Medulla oblongata (tissue), 1 donor: ENCODE measurements at regions not wholly inside any gene's neighbourhood (a gene's known extent, or its start where the extent isn't known, plus 50 kb on each side); places are given as distances from the start of the nearest gene placed in this dataset.
"Not testable (repeated sequence)": the region's sequence is repeated elsewhere in the genome, so short reads cannot be mapped to it uniquely, and the experiment has no call there.

Experiments
- DNase-seq: peaks from one replicate; pipeline ENCODE4 v3.0.0-alpha.2; 2015; ENCODE audit errors: extremely low spot score

DNA sequence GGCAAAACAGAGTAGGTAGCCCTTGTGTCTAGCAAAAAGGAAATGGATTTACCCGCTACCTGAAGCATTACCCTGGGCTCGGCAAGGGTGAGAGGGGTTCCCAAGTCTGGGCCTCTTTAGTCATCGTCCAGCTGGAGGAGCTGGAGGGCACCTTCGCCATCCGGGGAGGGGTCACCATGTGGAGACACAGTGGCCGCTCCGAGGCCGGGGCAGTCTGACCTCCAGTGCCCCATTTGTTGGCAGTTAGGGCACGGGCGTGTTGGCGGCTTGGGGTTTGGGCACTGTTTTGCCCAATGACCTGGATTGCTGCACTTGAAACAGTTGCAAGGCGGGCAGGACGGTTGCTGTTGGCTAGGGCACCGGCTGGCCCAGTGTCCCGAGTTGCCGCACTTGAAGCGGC, 581.8 kb downstream of the SUCLG1 start:
- DNase-seq = not testable (repeated sequence)

DNA sequence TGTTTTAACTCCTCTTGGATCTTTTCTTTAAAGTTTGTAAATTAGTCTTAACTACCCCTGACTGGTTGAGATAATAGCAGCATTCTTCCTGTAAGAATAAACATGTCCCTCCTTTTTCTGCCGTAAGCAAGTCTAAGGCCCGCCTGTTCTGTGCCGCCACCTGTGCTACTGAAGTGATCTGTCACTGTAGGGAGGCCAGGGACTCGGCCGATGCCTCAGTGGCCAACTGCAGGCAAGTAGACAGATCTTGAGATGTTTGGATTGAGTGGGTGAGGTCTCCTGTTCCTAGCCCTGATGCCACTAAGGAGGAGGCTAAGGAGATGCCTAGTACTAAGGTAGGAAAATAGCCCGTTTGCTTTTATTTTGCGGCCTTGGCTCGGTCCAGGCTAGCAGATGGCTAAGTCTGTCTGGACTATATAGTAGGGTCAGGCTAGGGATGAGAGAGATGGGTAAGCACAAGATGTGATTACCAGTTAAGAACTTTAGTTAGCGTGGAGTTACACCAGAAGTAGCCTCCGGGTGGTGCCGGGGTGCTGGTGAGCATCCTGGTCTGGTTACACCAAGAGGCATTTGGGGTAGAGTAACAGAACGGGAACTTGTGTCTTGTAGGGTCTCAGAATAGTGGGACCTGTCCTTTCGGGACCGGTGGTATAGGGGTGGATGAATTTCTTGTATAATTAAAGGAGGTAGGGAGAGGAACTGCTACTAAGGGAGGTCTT, 584.2 kb downstream of the SUCLG1 start:
- DNase-seq = no peak

DNA sequence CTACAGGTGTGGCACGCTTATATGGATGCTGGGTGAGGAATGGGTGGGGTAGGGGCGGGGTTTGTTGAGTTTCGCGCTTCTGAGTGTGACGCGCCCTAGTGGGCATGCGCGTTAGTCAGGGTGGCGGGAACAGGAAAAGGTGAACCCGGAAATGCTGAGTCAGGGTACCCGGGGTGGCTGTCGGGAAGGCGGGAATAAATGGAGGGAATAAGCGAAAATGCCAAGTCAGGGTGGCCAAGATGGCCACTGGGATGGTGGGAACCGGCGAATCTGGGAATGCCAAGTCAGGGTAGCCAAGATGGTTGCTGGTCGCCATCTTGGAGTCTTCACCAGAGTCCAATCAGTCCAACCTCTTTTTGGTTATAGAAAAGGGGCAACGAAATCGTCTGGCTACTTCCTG, 585.0 kb downstream of the SUCLG1 start:
- no peak for DNase-seq

DNA sequence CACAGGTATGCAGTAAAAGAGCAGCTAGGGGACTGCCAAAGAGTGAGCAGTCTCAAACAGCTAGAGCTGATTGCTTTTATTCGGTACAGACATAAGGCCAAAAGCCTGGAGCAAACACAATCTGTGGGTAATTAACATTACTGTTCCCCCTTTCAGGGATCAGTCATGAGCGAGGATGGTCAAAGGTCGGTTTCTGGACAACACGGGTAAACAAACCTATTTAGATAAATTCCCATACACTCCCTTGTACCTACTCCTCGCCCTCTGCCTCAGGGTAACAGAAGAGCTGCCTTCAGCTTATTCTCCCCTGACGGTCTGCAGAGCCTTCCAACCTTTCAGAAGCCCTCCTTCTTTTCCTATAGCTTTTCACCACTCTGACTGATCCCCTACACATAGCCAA, 586.0 kb downstream of the SUCLG1 start:
- DNase-seq = no peak

DNA sequence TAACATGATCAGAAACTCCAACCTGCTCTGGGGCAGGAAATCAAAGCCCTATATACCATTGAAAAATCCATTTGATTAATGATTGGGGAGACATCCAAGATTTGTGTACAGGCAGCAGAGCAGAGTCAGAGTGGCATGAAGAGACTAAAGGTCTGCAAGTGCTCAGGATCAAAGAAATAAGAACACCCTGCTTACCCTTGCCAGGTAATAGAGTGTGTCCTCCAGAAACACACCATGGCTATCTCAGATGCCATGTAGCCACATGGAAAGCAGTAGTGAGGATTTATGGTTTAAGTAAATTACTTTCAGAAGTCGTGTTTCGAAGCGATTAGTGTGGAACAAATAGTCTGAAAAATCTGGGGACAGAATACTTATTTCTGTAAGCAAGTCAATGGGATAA, 592.9 kb downstream of the SUCLG1 start:
- DNase-seq = no peak

DNA sequence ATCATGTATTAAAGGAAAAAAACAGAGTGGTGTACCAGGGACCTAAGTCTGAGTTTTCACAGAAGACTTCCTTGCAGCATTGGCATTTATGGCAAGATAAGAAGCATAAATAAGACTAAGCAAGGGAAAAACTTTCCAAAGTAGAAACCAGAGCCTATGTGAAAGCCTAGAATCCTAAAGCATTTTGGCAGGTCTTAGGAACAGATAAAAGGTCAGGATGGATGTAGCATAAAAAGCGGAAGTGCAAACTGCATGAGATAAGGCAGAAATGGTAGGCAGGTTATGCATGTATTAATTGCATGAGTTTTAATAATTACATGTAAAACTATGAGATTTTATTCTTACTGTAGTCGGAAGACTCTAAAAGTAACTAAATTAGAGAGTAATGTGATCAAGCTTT, 596.5 kb downstream of the SUCLG1 start:
- no peak for DNase-seq

DNA sequence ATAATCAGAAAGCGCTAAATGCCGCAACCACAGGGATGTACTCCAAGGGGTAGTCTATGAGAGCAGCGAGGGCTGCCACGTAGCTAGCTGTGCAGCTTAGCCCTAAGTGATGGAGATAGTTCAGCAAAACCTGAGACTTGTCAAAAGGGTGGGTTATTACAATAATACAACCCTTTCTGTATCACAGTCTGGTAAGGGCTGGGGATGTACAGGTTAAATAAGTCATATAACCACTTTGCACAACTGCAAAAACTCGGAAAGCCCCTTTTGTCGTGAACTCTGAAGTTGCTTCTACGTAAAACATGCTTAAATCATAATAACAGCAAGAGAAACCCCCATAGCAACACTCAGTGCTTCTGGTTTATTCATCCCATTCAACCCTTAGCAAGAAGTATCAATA, 598.8 kb downstream of the SUCLG1 start:
- DNase-seq = no peak

DNA sequence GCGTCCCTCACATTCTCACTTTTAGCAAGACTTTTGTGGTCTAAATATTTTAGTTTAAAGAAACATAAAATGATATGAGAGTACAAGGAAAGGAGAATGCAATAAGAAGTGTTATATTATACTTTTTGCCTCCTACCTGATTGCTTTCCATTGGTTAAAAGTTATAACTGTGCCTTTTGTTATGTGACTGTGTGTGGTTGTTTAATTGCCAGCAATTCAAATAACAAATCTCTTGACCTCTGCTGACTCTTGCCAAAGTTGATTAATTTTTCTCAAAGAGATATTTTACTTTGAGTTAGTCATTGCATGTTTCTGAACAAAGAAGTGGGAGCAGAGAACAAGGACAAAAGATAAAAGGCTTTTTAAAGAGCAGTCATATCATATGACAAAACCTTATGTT, 599.5 kb downstream of the SUCLG1 start:
- DNase-seq = no peak

DNA sequence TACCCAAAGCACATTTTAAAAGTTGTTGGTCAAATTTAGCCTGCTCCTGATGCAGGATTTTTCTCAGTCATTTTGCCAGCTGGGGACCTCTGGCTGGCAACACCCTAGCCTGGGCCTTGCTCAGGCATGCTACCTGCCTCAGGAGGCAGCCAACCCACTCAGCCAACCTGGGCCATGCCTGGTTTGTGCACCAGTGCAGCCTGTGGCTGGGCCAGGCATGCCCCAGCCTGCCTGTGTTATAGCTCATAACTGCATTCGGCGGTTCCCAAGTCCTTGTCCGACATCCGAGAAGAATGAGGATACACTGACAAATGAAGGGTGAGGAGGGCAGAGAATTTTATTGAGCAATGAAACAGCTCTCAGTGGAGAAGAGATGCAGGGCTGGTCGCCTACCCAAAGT, 608.0 kb downstream of the SUCLG1 start:
- DNase-seq = no peak

DNA sequence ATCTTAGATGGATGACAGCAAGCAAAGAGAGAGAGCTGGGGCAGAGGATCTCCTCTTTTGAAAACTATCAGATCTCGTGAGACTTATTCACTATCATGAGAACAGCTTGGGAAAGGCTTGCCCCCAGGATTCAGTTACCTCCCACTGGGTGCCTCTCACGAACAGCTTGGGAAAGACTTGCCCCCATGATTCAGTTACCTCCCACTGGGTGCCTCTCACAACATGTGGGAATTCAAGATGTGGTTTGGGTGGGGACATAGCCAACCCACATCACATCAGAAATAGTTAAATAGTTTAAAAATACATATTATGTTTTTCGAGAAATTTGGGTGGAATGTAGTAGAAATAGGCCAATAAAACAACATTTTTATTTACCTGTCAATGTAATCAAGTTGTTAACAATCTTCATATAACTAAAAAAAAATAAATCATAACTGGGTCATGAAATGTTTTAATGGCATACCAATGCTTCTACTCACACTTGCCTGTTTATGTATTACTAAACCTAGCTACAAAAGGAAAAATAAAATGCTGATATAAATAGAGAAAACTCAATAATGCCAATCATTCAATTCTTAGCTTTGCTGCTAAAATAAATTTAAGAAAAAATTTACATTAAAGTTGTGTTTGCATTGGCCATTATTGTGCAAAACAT, 608.9 kb downstream of the SUCLG1 start:
- DNase-seq = no peak

DNA sequence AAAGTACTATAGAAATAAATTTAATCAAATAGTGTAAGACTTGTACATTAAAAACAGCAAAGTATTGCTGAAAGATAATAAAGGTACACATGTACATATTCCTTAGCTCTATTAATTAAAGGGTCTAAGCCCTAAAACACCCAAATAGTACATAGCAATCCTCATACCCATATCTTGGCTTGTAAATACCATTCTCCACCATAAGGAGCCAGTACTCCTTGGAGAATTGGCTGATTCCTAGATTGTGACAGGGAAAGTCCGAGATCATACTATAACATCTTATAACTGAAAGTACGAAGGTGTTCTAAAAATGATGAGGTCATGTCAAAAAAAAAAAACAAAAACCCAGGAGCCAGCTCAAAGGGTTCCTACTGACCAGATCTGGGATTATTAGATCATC, 614.6 kb downstream of the SUCLG1 start:
- no peak for DNase-seq

DNA sequence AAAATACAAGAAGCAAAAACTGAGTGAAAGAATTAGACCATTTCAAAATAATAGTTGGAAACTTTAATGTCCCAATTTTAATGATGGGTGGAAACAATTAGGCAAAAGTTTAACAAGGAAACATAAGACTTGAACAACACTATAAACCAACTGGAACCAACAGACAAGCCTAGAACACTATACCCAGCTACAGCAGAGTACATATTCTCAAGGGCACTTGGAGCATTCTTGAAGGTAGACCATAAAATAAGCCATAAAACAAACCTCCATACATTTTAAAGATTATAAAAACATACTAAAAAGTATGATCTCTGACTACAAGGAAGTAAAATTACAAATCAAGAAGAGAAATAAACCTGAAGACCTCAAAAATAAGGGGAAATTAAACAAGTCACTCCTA, 616.7 kb downstream of the SUCLG1 start:
- no peak for DNase-seq

DNA sequence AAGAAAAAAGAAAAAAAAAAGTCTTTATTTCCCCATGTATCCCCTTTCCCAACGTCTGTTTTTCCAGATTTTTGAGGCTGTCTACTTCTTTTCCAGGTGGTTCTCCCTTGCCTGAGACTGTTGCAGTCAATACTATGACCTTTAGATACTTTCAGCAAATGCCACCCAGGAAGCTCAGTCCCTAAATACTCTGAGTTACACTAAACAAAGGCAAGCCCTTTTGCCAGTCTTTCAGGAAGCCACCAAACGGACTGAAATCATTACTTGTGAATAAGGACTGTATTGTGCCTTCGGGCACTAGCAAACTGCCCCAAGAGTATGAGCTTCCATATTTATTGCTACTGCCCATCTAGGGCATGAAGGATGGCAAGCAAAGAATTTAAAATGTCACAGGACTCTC, 621.3 kb downstream of the SUCLG1 start:
- no peak for DNase-seq

DNA sequence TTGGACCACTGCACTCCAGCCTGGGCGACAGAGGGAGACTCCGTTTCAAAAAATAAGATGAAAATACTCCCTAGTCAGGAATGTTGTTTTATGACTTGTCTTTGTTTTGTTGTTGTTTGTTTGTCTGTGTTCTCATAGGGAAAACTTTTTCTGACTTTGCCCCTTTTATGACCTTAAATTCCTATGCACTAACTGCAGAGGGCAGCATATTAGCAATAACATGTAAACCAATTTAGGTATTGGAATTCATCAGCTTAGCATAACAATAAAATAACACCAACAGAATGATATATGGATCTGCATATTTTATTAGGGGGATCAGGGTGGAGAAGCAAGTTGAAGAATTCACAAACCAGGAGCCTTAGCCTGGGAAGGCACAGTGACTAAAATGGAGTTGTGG, 631.5 kb downstream of the SUCLG1 start:
- no peak for DNase-seq

DNA sequence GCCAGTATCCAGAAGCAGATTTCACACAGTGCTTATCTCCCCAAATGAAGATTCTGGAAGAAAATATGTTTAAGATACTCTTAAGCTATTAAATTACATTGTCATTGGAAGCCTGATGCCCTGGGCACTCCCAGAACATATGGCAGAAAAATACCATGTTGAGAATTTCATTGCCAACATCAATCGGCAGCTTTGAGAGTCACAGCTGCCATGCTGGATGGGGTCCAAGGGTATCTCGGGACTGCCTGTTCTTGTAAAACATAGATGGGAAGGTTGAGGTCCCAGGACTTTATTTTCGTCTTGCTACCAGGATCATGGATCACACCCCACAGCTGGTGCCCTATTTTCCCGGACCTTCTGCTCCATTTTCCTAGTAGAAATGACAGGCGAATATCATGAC, 632.5 kb downstream of the SUCLG1 start:
- DNase-seq = no peak

DNA sequence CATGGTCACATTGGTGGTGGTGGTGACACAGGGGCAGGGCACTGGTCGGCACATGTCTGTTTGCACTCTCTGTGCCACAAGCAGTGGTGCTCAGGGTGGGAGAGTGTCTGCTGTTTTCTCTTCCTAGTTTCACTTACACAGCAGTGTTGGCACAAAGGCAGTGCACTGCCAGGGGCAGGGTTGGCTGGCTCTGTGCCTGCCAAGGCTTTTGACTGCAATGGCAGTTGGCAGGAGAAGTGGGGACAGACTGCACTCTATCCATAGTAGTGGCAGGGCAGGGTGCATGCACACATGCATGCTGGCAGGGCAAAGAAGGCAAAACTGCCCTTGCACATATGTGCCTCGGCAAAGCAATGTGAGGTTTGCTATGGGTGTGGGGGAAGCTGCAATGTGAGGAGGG, 635.9 kb downstream of the SUCLG1 start:
- no peak for DNase-seq

DNA sequence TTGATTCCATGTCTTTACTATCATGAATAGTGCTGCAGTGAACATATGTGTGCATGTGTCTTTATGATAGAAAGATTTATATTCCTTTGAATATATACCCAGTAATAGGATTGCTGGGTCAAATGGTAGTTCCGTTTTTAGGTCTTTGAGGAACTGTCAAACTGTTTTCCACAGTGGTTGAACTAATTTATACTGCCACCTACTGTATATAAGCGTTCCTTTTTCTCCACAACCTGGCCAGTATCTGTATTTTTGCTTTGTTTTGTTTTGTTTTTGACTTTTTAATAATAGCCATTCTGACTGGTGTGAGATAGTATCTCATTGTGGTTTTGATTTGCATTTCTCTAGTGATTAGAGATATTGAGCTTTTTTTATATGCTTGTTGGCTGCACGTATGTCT, 641.6 kb downstream of the SUCLG1 start:
- no peak for DNase-seq

DNA sequence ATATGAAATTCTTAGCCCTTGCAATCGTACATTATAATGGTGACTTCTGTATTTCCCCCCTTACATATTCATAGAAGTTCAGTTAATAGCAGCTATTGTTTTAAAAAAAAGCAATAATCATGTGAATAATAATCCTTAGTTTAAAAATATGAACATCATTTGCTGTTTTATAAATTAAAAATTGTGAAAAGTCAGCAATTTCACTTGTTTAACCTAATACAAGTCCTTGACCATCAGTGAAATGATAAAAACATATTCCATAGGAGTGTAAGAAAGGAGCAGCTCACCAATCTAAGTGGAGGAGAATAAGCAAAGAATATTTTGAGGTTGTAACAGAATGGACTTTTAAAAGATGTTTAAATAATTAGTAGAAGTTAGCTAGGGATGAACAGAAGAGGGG, 650.2 kb downstream of the SUCLG1 start:
- no peak for DNase-seq

DNA sequence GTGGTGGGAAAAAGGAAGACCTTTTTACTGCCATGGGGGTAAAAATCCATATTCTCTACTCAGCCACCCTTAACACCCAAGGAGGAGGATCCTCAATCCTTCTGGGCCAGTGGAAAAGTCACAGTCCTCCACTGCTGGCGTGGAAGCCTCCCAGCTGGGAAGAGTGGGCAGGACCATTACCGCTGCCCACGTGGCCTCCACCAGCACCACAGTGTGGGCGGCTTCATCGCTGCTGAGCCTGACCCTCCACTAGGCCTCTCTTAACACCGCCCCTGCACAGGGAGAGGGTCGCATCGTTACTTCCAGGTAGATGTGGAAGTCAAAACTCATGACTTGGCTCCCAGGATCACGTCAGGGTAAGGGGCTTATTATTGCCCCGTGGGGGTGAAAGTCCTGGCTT, 656.5 kb downstream of the SUCLG1 start:
- DNase-seq = no peak

DNA sequence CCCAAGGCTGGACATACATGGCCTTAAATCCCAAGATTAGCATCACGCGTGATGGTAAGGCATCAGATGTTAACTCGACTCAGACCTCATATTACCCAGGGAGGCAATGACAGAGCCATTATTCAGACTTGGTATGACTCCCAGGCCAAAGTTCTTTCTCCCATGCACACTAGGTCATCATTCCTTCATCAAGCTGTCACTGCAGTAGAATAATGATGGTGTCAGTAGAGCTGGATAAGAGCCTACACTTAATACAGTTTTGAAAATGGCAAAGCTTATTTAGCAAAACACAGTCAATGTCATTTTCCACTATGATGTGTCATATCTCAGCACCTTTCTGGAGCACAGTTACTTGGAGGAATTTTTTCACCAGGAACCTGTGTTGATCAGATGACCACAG, 663.3 kb downstream of the SUCLG1 start:
- no peak for DNase-seq

DNA sequence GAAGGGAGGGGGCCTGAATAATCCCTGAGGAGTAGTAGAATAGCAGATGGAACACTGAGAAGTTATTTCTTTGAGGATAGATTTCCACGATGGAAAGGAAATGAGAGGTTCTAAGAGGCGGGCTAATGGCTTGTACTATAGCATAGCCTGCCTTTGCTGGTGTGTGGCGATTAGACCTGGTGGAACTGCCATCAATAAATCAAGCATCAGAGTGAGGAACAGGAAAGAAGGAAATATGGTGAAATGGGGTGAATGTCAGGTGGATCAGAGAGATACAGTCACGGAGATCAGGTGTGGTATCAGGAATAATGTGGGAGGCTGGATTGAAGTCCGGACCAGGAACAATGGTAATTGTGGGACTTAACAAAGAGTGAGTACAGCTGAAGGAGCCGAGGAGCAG, 668.6 kb downstream of the SUCLG1 start:
- not testable (repeated sequence) for DNase-seq

DNA sequence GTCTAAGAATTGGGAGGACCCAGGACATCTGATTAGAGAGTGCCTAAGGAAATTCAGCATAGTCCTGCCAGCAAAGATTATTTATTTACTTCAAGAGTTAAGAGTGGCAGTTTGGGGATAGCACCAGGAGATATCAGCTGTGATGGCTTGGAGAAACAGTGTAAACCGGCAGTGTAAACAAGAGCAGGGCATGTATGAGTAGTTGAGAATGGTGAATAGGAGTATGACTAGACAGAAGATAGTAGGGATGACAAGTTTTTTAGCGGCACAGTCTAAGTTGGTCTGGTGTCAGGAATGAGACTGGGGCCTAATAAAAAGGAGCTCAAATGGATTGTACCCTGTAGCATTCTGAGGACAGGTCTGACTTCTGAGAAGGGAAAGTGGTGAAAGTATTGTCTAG, 669.4 kb downstream of the SUCLG1 start:
- DNase-seq = not testable (repeated sequence)

DNA sequence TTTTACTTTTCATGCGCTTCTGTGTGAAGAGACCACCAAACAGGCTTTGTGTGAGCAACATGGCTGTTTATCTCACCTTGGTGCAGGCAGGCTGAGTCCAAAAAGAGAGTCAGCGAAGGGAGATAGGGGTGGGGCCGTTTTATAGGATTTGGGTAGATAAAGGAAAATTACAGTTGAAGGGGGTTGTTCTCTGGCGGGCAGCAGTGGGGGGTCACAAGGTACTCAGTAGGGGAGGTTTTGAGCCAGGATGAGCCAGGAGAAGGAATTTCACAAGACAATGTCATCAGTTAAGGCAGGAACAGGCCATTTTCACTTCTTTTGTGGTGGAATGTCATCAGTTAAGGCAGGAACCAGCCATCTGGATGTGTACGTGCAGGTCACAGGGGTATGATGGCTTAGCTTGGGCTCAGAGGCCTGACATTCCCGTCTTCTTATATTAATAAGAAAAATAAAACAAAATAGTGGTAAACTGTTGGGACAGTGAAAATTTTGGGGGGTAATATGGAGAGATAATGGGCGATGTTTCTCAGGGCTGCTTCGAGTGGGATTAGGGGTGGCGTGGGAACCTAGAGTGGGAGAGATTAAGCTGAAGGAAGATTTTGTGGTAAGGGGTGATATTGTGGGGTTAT, 670.0 kb downstream of the SUCLG1 start:
- not testable (repeated sequence) for DNase-seq
